T47D (cell line): ENCODE measurements at regions not wholly inside any gene's neighbourhood (a gene's known extent, or its start where the extent isn't known, plus 50 kb on each side); places are given as distances from the start of the nearest gene placed in this dataset.

Source experiments
- DNase-seq, 2 experiments: peaks; one replicate each; pipeline versions ENCODE4 v3.0.0 to v3.0.0-alpha.2; 2011 to 2012; ENCODE audit warnings: low read depth in 1 of 2, low spot score in 1 of 2
- JUND ChIP-seq: IDR thresholded peaks from 2 replicates; pipeline ENCODE4 v1.6.1; 2012; ENCODE audit warnings: low read depth
- in situ Hi-C: cut with HindIII; loops from 2 replicates; pipeline ENCODE4 v1.10.0; 2016; ENCODE audit warnings: low sequenced_read_pairs, low pct_unique_long_range_greater_than_20kb

DNA sequence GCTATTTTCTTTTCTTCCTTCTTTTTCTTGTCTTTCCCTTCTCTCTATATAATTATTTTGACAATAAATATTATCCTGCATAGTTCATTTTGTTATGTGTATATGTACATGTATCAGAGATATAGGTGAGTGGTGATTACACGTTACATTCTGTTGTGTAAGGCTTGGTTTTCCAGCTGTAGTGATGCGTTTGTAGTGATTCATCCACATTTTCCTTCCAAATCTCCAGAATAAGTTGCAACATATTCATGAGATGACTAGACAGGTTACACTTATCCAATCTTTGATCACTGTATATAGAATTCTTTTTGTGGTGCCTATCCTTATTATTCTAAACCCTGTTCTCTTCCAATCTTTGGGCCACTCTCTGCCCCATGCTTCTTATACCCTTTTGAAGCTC, 540.2 kb downstream of the GBA3 start:
- DNase-seq = no peak
- in situ Hi-C loops = no loop called here
- no peak for TF ChIP-seq JUND

DNA sequence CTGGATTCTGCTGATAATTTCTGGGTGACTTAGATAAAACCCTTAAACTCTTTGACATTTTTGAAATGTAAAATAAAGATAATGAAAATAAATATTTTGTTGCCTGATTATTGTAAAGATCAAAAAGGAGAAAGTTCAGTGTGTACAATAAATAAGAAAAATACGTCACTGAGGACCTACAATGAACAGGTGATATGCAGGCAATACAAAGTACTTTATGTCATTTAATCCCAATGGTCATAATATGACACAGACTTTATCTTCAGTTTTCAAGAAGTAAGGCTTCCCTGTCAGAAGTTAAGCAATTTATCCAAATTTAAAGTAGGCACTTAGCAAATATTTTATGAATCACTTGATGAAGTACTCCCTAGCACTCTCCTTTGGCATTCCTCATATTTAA, 532.8 kb downstream of the GBA3 start:
- no peak for TF ChIP-seq JUND
- in situ Hi-C loops = no loop called here
- DNase-seq = no peak

DNA sequence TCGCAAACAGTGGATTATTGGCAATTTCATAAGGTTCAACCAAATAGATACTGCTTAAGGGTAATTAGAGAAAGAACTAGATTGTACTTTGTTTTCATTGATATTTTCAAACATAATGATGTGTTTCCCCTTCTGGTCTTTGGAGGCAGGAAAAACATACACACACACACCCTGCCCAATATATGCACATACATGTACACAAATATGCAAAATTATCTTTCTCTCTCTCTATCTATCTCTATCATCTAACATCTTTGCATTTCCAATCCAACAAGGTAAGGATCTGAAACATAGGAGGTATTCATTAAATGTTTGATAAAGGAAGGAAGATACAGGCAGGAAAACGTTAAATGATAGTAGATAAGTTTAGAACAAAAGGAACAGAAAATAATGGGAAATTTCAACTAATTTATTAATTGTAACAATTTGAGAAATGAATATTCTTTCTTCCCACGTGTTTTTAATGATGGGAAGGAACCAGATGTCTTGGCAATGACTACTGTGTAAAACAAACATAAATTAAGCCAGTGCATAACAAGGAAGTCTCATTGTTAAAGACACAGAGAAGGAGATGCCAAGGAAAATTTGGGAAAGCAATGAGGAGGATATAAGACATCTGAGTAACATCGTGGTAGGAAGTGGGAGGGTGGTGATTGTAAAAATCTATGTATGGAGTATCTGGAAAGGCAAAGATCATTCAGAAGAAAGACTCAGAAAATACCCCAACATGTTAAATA, 532.1 kb downstream of the GBA3 start:
- DNase-seq = no peak
- in situ Hi-C loops = no loop called here
- no peak for TF ChIP-seq JUND

DNA sequence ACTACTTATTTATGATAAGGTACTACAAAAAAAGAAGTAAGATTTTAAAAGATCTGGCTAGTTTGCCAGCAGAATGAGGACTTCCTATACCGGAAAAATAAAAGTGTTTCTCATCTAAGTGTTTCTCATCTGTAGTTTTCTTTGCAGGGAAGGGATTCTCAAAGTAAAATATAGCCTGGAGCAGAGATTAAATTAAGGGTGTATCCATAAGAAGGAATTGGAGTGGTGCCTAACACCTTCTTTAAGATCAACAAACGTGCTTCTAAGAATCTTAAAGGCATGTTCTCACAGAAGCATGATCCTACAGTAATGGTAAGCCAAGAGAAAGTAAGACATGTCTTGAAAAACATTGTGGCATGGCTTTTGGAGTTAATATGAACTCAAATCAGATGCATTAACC, 528.2 kb downstream of the GBA3 start:
- in situ Hi-C loops = no loop called here
- no peak for DNase-seq
- no peak for TF ChIP-seq JUND

DNA sequence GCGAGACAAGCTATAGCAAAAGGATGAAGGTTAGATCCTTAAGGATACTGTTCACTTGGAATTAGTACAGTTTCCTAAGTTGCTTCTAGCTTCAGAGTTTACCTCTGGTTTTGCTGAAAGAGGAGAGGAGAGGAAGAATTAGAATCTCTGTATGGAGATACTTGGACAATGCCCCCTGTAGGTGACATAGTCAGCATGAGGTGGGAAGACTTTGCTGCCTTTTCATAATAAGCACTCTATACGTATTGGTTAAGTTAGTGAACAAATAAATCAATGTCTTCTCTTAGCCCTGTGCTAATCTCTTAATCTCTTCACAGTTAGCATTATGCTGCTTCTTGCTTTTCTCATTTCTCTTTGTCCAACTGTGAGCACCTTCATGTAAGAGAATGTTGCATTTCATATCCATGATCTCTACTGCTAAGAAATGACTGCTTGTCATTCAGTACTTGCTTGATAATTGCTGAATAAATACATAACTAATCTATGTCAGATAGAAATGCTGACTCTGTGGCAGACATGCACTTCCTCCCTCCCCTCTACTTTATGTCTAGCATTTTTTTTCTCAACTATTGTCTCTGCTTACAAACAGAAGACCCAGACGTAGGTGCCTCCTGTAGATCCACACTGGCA, 527.2 kb downstream of the GBA3 start:
- in situ Hi-C loops = no loop called here
- no peak for DNase-seq
- no peak for TF ChIP-seq JUND

DNA sequence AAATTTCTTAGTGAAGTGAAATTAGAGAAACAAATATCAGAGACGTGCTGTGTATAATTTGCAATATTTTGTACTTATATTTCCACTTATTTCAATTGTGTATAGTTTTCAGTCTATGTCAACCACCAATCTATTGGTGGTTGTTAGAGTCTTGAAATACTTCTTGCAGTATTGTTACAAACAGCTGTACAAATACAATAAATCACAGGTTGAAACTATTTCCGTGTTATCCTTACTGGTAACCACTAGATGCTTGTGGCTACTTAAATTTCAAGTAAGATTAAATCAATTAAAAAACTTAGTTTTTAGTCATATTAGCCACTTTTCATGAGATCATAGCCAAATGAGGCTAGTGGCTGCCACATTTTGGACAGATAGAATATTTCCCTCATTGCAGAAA, 520.5 kb downstream of the GBA3 start:
- in situ Hi-C loops = no loop called here
- DNase-seq = no peak
- TF ChIP-seq JUND = no peak

DNA sequence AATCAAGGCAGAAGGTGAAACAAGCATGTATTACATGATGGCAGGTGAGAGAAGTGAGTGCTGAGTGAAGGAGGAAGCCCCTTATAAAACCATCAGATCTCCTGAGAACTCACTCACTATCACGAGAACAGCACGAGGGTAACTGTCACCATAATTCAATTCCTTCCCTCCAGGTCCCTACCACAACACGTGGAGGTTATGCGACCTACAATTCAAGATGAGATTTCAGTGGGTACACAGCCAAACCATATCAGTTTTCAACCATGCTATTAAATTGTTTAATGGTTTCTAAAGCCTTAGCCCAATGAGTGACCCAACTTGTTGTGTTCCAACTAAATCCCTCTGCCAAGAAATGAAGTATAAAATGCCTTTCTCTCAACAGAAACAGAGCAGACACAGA, 519.8 kb downstream of the GBA3 start:
- in situ Hi-C loops = no loop called here
- no peak for TF ChIP-seq JUND
- DNase-seq = no peak

DNA sequence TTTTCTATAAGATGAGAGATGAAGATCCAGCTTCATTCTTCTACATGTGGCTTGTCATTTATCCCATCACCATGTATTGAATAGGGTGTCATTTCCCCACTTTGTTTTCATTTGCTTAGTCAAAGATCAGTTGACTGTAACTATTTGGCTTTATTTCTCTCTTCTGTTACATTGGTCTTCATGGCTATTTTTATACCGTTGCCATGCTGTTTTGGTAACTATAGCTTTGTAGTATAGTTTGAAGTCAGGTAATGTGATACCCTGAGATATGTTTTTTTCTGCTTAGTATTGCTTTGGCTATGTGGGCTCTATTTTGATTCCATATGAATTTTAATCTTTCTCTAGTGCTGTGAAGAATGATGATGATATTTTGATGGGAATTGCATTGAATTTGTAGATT, 514.3 kb downstream of the GBA3 start:
- DNase-seq = no peak
- in situ Hi-C loops = no loop called here
- TF ChIP-seq JUND = no peak

DNA sequence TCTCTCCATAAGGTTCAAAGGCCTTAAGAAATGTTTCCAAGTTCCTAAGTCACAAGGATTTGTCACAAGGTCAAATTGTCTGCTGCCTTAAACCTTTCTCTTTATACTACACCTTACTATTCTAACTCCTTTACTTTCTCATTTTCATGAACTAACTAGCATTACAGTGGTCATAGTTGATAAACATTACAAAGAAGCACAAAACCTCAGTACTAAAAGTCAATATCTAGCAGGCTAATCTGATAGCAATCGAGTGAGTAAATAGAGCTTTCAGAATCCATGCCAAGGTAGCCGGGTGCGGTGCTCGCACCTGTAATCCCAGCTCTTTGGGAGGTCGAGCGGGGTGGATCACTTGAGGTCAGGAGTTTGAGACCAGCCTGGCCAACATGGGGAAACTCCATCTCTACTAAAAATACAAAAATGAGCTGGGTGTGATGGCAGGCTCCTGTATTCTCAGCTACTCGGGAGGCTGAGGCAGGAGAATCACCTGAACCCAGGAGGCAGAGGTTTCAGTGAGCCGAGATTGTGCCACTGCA, 510.0 kb downstream of the GBA3 start:
- peak in 1 of 2 experiments; percentile 19 for DNase-seq
- in situ Hi-C loops = no loop called here
- no peak for TF ChIP-seq JUND

DNA sequence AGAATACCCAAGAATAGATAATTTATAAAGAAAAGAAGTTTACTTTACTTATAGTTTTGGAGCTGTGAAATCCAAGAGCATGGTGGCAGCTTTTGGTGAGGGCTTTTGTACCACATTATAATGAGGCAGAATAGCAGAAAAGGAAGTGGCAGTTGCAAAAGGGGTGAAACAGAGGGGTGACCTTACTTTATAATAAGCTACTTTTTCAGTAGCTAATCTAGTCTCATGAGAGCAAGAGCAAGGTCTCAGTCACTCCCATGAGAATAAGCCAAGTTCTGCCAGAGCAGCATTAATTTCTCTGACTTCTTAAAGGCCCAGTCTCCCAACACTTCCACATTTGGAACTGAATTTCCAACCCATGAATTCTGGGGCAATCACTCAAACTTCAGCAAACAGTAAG, 502.0 kb downstream of the GBA3 start:
- TF ChIP-seq JUND = no peak
- no peak for DNase-seq
- in situ Hi-C loops = no loop called here

DNA sequence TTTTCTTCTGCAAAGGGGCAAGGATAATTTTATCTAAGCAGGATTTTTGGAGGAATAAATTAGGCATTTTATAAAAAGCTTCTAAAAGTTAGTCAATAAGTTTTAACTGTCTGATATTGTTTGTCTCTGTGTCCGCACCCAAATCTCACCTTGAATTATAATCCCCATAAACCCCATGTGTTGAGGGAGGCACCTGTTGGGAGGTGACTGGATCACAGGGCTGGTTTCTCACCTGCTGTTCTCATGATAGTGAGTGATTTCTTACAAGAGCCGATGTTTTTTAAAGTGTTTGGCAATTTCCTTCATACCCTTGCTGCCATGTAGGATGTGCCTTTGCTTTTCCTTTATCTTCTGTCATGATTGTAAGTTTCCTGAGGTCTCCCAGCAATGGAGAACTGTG, 481.4 kb downstream of the GBA3 start:
- in situ Hi-C loops = no loop called here
- no peak for DNase-seq
- no peak for TF ChIP-seq JUND

DNA sequence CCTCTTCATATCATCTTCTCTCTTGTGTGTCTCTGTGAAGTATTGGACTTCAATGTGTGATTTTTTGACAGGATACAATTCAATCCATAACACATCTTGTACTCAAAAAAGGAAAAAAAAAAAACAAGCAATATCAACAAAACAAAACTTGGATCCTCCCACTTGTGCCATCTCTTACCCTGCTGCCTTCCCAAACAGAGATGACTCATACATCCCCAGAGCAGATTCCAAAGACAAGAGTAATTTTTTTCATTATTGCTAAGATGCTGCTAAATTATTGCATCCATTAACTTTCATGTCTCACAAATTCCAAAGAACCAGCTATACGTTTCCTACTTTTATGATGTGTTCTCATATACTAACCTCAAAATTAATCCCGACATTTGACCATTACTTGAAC, 479.2 kb downstream of the GBA3 start:
- TF ChIP-seq JUND = no peak
- in situ Hi-C loops = no loop called here
- no peak for DNase-seq

DNA sequence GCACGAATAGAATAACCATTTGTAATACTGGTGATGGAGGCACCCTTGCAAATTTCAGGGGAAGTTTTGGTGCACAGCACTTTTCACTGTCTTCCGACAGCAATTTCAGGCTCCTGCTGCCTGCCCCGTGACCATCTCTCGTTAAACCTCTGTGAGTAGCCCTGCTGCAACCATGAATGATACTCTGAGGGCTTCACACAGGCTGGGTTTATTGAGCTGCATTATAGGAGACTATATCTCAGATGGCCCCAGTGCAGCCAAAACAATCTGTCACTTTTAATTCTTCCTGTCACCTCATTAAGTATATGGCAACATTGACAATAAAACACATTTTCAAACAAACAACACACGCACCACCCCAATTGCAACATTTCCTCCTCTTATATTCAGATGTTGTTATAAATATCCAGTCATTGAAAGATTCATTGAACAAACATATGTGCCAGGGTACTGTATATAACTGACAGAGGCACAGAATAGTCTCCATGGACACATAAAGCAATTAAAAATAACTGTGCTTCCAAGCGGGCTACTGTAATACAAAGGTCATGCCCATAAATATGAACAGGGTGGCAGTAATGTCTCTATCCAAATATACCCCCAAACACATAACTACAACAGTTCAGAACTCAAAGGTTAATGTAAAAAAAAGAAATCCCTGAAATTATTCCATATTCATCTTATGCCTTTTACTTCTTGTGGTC, 477.0 kb downstream of the GBA3 start:
- in situ Hi-C loops = no loop called here
- DNase-seq = no peak
- TF ChIP-seq JUND = no peak
